ENCODE measurements at regions not wholly inside any gene's neighbourhood (a gene's known extent, or its start where the extent isn't known, plus 50 kb on each side); places are given as distances from the start of the nearest gene placed in this dataset.

DNA sequence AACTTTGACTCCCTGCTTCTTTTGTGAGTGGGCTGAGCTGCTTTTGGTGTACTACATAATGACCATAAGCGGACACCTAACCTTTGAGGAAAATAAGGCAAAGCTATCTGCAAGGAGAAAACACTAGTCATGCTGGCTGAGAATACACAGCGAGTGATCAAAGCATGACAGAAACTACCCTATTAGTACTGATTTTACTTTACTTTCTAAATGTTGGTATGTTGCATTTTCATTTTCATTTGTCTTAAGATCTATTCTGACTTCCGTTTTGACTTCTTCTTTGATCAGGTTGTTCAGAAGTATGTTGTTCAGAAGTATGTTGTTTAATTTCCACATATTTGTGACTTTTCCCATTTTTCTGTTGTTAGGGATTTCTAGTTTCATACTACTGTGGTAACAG lies 361.1 kb downstream of the TRAM1L1 start:
- Histone ChIP-seq H4K20me1 (ENCODE audit: insufficient read depth, low read length) (no peaks in the 10 kb centered on the region), H3K4me2 (ENCODE audit: low read depth, low read length) (no peak overlapping the region), H3K27me3 (replicated peaks; ENCODE audit: insufficient read depth, low read length) (no peaks in the 10 kb centered on the region), H2AFZ (ENCODE audit: low read length) (no peak overlapping the region), H3K79me2 (ENCODE audit: low read length) (no peaks in the 10 kb centered on the region), H3K36me3 (replicated peaks; ENCODE audit: insufficient read depth, low read length) (no peaks in the 10 kb centered on the region), H3F3A (ENCODE audit: insufficient read depth, low read length) (no peaks in the 10 kb centered on the region), H3K9ac (ENCODE audit: low read length) (no peak overlapping the region), H3K4me1 (ENCODE audit: low read length) (no peaks in the 10 kb centered on the region), H3K9me2 (replicated peaks; ENCODE audit: insufficient read depth, low read length) (no peaks in the 10 kb centered on the region), H3K27ac (ENCODE audit: low read length) (no peak overlapping the region), H3K9me3 (replicated peaks; ENCODE audit: insufficient read depth, low read length) (no peaks in the 10 kb centered on the region), H3K4me3 (ENCODE audit: low read length) (no peak overlapping the region)
- TF ChIP-seq EZH2phosphoT487 (IDR thresholded peaks at IDR 0.05; ENCODE audit: low read length), result no peak
- no peak for TF ChIP-seq EZH2 (optimal IDR thresholded peaks at IDR 0.05; ENCODE audit: low read depth, low read length)
- TF ChIP-seq, protein P1, sequence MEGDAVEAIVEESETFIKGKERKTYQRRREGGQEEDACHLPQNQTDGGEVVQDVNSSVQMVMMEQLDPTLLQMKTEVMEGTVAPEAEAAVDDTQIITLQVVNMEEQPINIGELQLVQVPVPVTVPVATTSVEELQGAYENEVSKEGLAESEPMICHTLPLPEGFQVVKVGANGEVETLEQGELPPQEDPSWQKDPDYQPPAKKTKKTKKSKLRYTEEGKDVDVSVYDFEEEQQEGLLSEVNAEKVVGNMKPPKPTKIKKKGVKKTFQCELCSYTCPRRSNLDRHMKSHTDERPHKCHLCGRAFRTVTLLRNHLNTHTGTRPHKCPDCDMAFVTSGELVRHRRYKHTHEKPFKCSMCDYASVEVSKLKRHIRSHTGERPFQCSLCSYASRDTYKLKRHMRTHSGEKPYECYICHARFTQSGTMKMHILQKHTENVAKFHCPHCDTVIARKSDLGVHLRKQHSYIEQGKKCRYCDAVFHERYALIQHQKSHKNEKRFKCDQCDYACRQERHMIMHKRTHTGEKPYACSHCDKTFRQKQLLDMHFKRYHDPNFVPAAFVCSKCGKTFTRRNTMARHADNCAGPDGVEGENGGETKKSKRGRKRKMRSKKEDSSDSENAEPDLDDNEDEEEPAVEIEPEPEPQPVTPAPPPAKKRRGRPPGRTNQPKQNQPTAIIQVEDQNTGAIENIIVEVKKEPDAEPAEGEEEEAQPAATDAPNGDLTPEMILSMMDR (IDR thresholded peaks at IDR 0.05; ENCODE audit: low read length), result no peak
- peak; percentile 41 for DNase-seq

DNA sequence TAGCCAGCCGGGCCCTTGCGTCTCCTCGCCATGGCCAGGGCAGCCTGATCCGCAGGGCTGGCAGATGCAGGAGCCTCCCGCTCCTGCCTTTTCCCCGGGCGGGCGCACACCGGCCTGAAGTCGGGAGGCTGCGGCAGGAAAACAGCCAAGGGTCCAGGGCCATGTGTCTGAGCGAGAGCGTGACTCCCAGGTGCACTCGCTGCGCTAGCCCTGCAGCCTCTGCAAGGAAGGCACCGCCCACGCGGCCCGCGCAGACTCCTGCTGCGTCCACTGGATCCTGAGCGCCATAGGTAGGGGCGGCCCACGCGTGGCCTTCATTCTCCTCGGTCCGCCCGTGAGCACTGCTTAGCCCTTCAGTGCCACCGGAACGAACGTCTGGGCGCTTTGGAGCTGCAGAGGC lies 379.9 kb downstream of the TRAM1L1 start:
- no peaks in the 10 kb centered on the region for H3K36me3 ChIP-seq (replicated peaks; ENCODE audit: insufficient read depth, low read length)
- H3K4me1 ChIP-seq (ENCODE audit: low read length), result no peaks in the 10 kb centered on the region
- no peaks in the 10 kb centered on the region for H4K20me1 ChIP-seq (ENCODE audit: insufficient read depth, low read length)
- H2AFZ ChIP-seq (ENCODE audit: low read length), result no peak overlapping the region
- no peaks in the 10 kb centered on the region for H3K9me2 ChIP-seq (replicated peaks; ENCODE audit: insufficient read depth, low read length)
- DNase-seq, result no peak
- no peaks in the 10 kb centered on the region for H3K9me3 ChIP-seq (replicated peaks; ENCODE audit: insufficient read depth, low read length)
- H3F3A ChIP-seq (ENCODE audit: insufficient read depth, low read length), result no peaks in the 10 kb centered on the region
- no peak overlapping the region for H3K4me2 ChIP-seq (ENCODE audit: low read depth, low read length)
- TF ChIP-seq EZH2phosphoT487 (IDR thresholded peaks at IDR 0.05; ENCODE audit: low read length) (no peak), EZH2 (optimal IDR thresholded peaks at IDR 0.05; ENCODE audit: low read depth, low read length) (no peak)
- TF ChIP-seq, protein P1 (IDR thresholded peaks at IDR 0.05; ENCODE audit: low read length), result no peak
- H3K27ac ChIP-seq (ENCODE audit: low read length), result no peak overlapping the region
- no peaks in the 10 kb centered on the region for H3K27me3 ChIP-seq (replicated peaks; ENCODE audit: insufficient read depth, low read length)
- H3K9ac ChIP-seq (ENCODE audit: low read length), result no peak overlapping the region
- H3K4me3 ChIP-seq (ENCODE audit: low read length), result no peak overlapping the region
- no peaks in the 10 kb centered on the region for H3K79me2 ChIP-seq (ENCODE audit: low read length)

DNA sequence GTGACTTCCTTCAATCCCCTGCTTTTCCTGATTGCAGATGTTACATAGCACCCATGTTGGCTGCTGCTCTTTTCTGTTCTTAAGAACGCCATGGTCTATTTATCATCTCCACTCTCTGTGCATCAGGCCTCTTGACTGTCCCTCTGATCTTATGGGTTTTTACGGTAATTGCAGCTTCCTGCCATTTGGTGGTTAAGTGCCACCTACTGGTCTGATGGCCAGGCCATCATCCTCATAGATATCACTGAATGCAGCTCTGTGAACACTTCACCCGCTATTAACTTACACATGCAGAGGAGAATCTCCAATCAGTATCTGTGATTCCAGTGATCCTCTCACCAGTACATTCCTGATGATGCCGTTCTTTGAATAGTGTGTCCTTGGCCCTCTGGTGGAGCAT lies 382.4 kb downstream of the TRAM1L1 start:
- H3F3A ChIP-seq (ENCODE audit: insufficient read depth, low read length), result no peaks in the 10 kb centered on the region
- no peaks in the 10 kb centered on the region for H3K4me1 ChIP-seq (ENCODE audit: low read length)
- TF ChIP-seq EZH2phosphoT487 (IDR thresholded peaks at IDR 0.05; ENCODE audit: low read length) (no peak), EZH2 (optimal IDR thresholded peaks at IDR 0.05; ENCODE audit: low read depth, low read length) (no peak)
- TF ChIP-seq, protein P1 (IDR thresholded peaks at IDR 0.05; ENCODE audit: low read length), result no peak; the same call in 1 of the 2 replicates
- H4K20me1 ChIP-seq (ENCODE audit: insufficient read depth, low read length), result no peaks in the 10 kb centered on the region
- H3K79me2 ChIP-seq (ENCODE audit: low read length), result no peaks in the 10 kb centered on the region
- H3K27ac ChIP-seq (ENCODE audit: low read length), result no peak overlapping the region
- H3K4me2 ChIP-seq (ENCODE audit: low read depth, low read length), result no peak overlapping the region
- DNase-seq, result peak; percentile 21
- no peaks in the 10 kb centered on the region for H3K9me2 ChIP-seq (replicated peaks; ENCODE audit: insufficient read depth, low read length)
- H3K9me3 ChIP-seq (replicated peaks; ENCODE audit: insufficient read depth, low read length), result no peaks in the 10 kb centered on the region
- no peaks in the 10 kb centered on the region for H3K27me3 ChIP-seq (replicated peaks; ENCODE audit: insufficient read depth, low read length)
- H2AFZ ChIP-seq (ENCODE audit: low read length), result no peak overlapping the region
- H3K36me3 ChIP-seq (replicated peaks; ENCODE audit: insufficient read depth, low read length), result no peaks in the 10 kb centered on the region
- no peak overlapping the region for H3K4me3 ChIP-seq (ENCODE audit: low read length)
- H3K9ac ChIP-seq (ENCODE audit: low read length), result no peak overlapping the region

Measured in MM.1S (cell line).